ENCODE measurements at regions not wholly inside any gene's neighbourhood (a gene's known extent, or its start where the extent isn't known, plus 50 kb on each side); places are given as distances from the start of the nearest gene placed in this dataset.

DNA sequence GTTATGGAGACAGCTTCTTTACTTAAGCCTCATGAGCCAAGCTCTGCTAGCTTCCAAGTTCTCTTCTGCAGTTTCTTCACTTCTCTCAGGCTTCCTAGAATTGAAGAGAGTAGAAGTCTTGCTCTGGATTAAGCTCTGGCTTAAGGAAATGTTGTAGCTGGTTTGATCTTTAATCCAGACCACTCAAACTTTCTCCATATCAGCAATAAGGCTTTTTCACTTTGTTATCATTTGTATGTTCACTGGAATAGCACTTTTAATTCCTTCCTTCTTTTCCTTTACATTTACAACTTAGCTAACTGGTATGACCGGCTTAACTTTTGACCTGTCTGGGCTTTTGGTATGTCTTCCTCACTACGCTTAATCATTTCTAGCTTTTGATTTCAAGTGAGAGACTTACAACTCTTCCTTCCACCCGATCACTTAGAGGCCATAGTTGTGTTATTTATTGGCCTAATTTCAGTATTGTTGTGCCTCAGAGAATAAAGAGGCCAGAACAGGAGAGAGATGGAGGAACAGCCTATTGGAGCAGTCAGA, 236.6 kb upstream of the BMP2 start:
- no peak for TF ChIP-seq MXI1 (conservative IDR thresholded peaks at IDR 0.05; ENCODE audit: poor library complexity, severe bottlenecking)
- no peak for TF ChIP-seq POLR2AphosphoS5 (IDR thresholded peaks at IDR 0.05)
- TF ChIP-seq REST (IDR thresholded peaks at IDR 0.05; ENCODE audit: borderline replicate concordance), result no peak
- TF ChIP-seq SMC3 (conservative IDR thresholded peaks at IDR 0.05; ENCODE audit: poor library complexity), result no peak
- TF ChIP-seq, protein P1, sequence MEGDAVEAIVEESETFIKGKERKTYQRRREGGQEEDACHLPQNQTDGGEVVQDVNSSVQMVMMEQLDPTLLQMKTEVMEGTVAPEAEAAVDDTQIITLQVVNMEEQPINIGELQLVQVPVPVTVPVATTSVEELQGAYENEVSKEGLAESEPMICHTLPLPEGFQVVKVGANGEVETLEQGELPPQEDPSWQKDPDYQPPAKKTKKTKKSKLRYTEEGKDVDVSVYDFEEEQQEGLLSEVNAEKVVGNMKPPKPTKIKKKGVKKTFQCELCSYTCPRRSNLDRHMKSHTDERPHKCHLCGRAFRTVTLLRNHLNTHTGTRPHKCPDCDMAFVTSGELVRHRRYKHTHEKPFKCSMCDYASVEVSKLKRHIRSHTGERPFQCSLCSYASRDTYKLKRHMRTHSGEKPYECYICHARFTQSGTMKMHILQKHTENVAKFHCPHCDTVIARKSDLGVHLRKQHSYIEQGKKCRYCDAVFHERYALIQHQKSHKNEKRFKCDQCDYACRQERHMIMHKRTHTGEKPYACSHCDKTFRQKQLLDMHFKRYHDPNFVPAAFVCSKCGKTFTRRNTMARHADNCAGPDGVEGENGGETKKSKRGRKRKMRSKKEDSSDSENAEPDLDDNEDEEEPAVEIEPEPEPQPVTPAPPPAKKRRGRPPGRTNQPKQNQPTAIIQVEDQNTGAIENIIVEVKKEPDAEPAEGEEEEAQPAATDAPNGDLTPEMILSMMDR (IDR thresholded peaks at IDR 0.05; ENCODE audit: poor library complexity, severe bottlenecking), result no peak
- no peak for TF ChIP-seq TAF1 (IDR thresholded peaks at IDR 0.05; ENCODE audit: low read depth)
- TF ChIP-seq EZH2 (IDR thresholded peaks at IDR 0.05; ENCODE audit: borderline replicate concordance, insufficient read depth, low read length, poor library complexity, severe bottlenecking), result no peak
- TF ChIP-seq RAD21 (conservative IDR thresholded peaks at IDR 0.05), result no peak
- no peak for TF ChIP-seq EP300 (conservative IDR thresholded peaks at IDR 0.05; ENCODE audit: poor library complexity, severe bottlenecking)
- no peaks in the 10 kb centered on the region for H3K27me3 ChIP-seq (ENCODE audit: insufficient read depth, low read depth, low read length)
- H3K4me3 ChIP-seq (ENCODE audit: low read length), result no peak overlapping the region
- H2AFZ ChIP-seq (ENCODE audit: low read depth, low read length), result no peak overlapping the region
- no peaks in the 10 kb centered on the region for H4K20me1 ChIP-seq (ENCODE audit: insufficient read depth)
- no peaks in the 10 kb centered on the region for H3K36me3 ChIP-seq (ENCODE audit: insufficient read depth, low read length)
- H3K9ac ChIP-seq (ENCODE audit: low read length), result no peak overlapping the region
- no peaks in the 10 kb centered on the region for H3F3A ChIP-seq (ENCODE audit: insufficient read depth, low read length, poor library complexity, severe bottlenecking)
- H3K27ac ChIP-seq (ENCODE audit: low read length), result no peak overlapping the region
- H3K9me2 ChIP-seq (ENCODE audit: insufficient read depth, low read length), result no peaks in the 10 kb centered on the region
- no peaks in the 10 kb centered on the region for H3K79me2 ChIP-seq (replicated peaks; ENCODE audit: insufficient read depth, low read length)
- H3K4me2 ChIP-seq (ENCODE audit: low read length), result no peak overlapping the region
- H3K9me3 ChIP-seq (ENCODE audit: low read length), result no peaks in the 10 kb centered on the region

- Histone ChIP-seq H3K27me3 (ENCODE audit: insufficient read depth, low read depth, low read length) (no peaks in the 10 kb centered on the region), H3K4me3 (ENCODE audit: low read length) (no peak overlapping the region), H3K9me3 (ENCODE audit: low read length) (no peaks in the 10 kb centered on the region), H2AFZ (ENCODE audit: low read depth, low read length) (no peak overlapping the region), H3K9me2 (ENCODE audit: insufficient read depth, low read length) (no peaks in the 10 kb centered on the region), H3K4me2 (ENCODE audit: low read length) (no peak overlapping the region), H3K36me3 (ENCODE audit: insufficient read depth, low read length) (no peaks in the 10 kb centered on the region), H3K79me2 (replicated peaks; ENCODE audit: insufficient read depth, low read length) (no peaks in the 10 kb centered on the region), H3K9ac (ENCODE audit: low read length) (no peak overlapping the region), H3F3A (ENCODE audit: insufficient read depth, low read length, poor library complexity, severe bottlenecking) (no peaks in the 10 kb centered on the region), H4K20me1 (ENCODE audit: insufficient read depth) (no peaks in the 10 kb centered on the region), H3K27ac (ENCODE audit: low read length) (no peak overlapping the region)
- TF ChIP-seq SMC3 (conservative IDR thresholded peaks at IDR 0.05; ENCODE audit: poor library complexity) (no peak), POLR2AphosphoS5 (IDR thresholded peaks at IDR 0.05) (no peak), RAD21 (conservative IDR thresholded peaks at IDR 0.05) (no peak), EZH2 (IDR thresholded peaks at IDR 0.05; ENCODE audit: borderline replicate concordance, insufficient read depth, low read length, poor library complexity, severe bottlenecking) (no peak), TAF1 (IDR thresholded peaks at IDR 0.05; ENCODE audit: low read depth) (no peak), MXI1 (conservative IDR thresholded peaks at IDR 0.05; ENCODE audit: poor library complexity, severe bottlenecking) (no peak), EP300 (conservative IDR thresholded peaks at IDR 0.05; ENCODE audit: poor library complexity, severe bottlenecking) (no peak), REST (IDR thresholded peaks at IDR 0.05; ENCODE audit: borderline replicate concordance) (no peak)
- TF ChIP-seq, protein P1 (IDR thresholded peaks at IDR 0.05; ENCODE audit: poor library complexity, severe bottlenecking), result no peak
Observed at GRCh38 chr20:6530254-6530653, 237.2 kb upstream of the BMP2 start.
